SK-N-SH (cell line): ENCODE measurements at regions not wholly inside any gene's neighbourhood (a gene's known extent, or its start where the extent isn't known, plus 50 kb on each side); places are given as distances from the start of the nearest gene placed in this dataset.

Source experiments
- CTCF ChIA-PET: fragments of 300-600, 350-600 bp; formaldehyde crosslinking; extraction: SDS; loops from one replicate; lab custom pipeline; 2021; lab: Yijun Ruan, JAX
- POLR2A ChIA-PET: fragments of 350-600 bp; sonication (Branson Sonifier 250); formaldehyde crosslinking; extraction: SDS; loops from one replicate; lab custom pipeline; 2020; ENCODE audit warnings: antibody characterized with exemption, inconsistent platforms; lab: Yijun Ruan, JAX
- DNase-seq: peaks from one replicate; pipeline ENCODE4 v3.0.0; 2012
- H2AFZ ChIP-seq: fragments of 200-600 bp; sonication (generic); 2 replicates; pipeline ENCODE4 v1.8.1; 2016; ENCODE audit warnings: antibody characterized with exemption, mild to moderate bottlenecking, low read depth
- H3F3A ChIP-seq: fragments of 200-600 bp; sonication (generic); replicated peaks from 2 replicates; pipeline ENCODE3; 2016; ENCODE audit warnings: antibody characterized with exemption, mild to moderate bottlenecking; ENCODE audit not compliant: insufficient read depth
- H3K27ac ChIP-seq, 2 experiments: fragments of 200-500 bp in 1 of 2; fragments of 200-600 bp in 1 of 2; sonication (Bioruptor generic) in 1 of 2; sonication (generic), shearing (Covaris generic) in 1 of 2; 2 replicates each; pipeline versions ENCODE4 v1.5.1 to v1.6.1; 2014 to 2016; ENCODE audit warnings: low read depth in 2 of 2, inconsistent platforms in 1 of 2, low read length in 1 of 2, mild to moderate bottlenecking in 1 of 2, mixed read lengths in 1 of 2
- H3K27me3 ChIP-seq: fragments of 200-600 bp; sonication (generic), shearing (Covaris generic); 2 replicates; pipeline ENCODE4 v1.6.1; 2016; ENCODE audit warnings: mixed run types; ENCODE audit not compliant: insufficient read depth
- H3K36me3 ChIP-seq, 2 experiments: fragments of 200-500 bp in 1 of 2; fragments of 200-600 bp in 1 of 2; sonication (Bioruptor generic) in 1 of 2; sonication (generic) in 1 of 2; replicated peaks in 1 of 2; 2 replicates each; pipeline versions ENCODE3 to v1.5.1; 2014 to 2016; ENCODE audit warnings: low read length in 1 of 2, mild to moderate bottlenecking in 1 of 2; ENCODE audit not compliant: insufficient read depth in 2 of 2, control insufficient read depth in 1 of 2
- H3K4me1 ChIP-seq, 2 experiments: fragments of 200-500 bp in 1 of 2; fragments of 200-600 bp in 1 of 2; sonication (Bioruptor generic) in 1 of 2; sonication (generic), shearing (Covaris generic) in 1 of 2; 2 replicates each; pipeline versions ENCODE4 v1.5.1 to v1.6.1; 2014 to 2016; ENCODE audit warnings: low read depth in 1 of 2, low read length in 1 of 2, mixed run types in 1 of 2; ENCODE audit not compliant: insufficient read depth in 2 of 2, control insufficient read depth in 1 of 2
- H3K4me2 ChIP-seq: fragments of 200-600 bp; sonication (generic), shearing (Covaris generic); 2 replicates; pipeline ENCODE4 v1.6.1; 2017; ENCODE audit warnings: mixed run types
- H3K4me3 ChIP-seq, 2 experiments: fragments of 200-500 bp in 1 of 2; fragments of 200-600 bp in 1 of 2; sonication (Bioruptor generic) in 1 of 2; sonication (generic), shearing (Covaris generic) in 1 of 2; 2 replicates each; pipeline versions ENCODE4 v1.5.1 to v1.8.1; 2014 to 2016; ENCODE audit warnings: low read depth in 2 of 2, inconsistent platforms in 1 of 2, low read length in 1 of 2, mild to moderate bottlenecking in 1 of 2, mixed read lengths in 1 of 2, moderate library complexity in 1 of 2
- H3K79me2 ChIP-seq: fragments of 200-600 bp; sonication (generic); 2 replicates; pipeline ENCODE4 v1.8.1; 2017; ENCODE audit warnings: mild to moderate bottlenecking; ENCODE audit not compliant: insufficient read depth
- H3K9ac ChIP-seq: fragments of 200-600 bp; sonication (generic); 2 replicates; pipeline ENCODE4 v1.6.1; 2017; ENCODE audit warnings: mixed run types
- H3K9me2 ChIP-seq: fragments of 200-600 bp; sonication (generic); 2 replicates; pipeline ENCODE4 v1.6.1; 2017; ENCODE audit warnings: mixed run types
- H3K9me3 ChIP-seq: fragments of 200-600 bp; sonication (generic); 2 replicates; pipeline ENCODE4 v1.6.1; 2017; ENCODE audit warnings: mixed run types, mild to moderate bottlenecking, moderate library complexity
- H4K20me1 ChIP-seq: fragments of 200-600 bp; sonication (generic); 2 replicates; pipeline ENCODE4 v1.6.1; 2017; ENCODE audit warnings: mild to moderate bottlenecking, mixed run types; ENCODE audit not compliant: insufficient read depth
- ELF1 ChIP-seq: IDR thresholded peaks from 2 replicates; pipeline ENCODE4 v1.4.0; 2012
- EP300 ChIP-seq, 2 experiments: IDR thresholded peaks; 2 replicates each; pipeline versions ENCODE4 v1.4.0 to v1.6.1; 2012; ENCODE audit warnings: borderline replicate concordance in 1 of 2, low read depth in 1 of 2, low read length in 1 of 2
- EZH2phosphoT487 ChIP-seq: fragments of 200-600 bp; sonication (generic); IDR thresholded peaks from 2 replicates; pipeline ENCODE4 v1.6.1; 2017; ENCODE audit warnings: low read depth, mixed run types, mild to moderate bottlenecking, antibody characterized with exemption, moderate library complexity, borderline replicate concordance
- FOXJ3 ChIP-seq: sonication (generic); formaldehyde crosslinking; IDR thresholded peaks from 2 replicates; pipeline ENCODE4 v1.5.1; 2020; ENCODE audit warnings: mild to moderate bottlenecking, missing genetic modification reagents
- GABPA ChIP-seq: IDR thresholded peaks from 2 replicates; pipeline ENCODE4 v1.4.0; 2012; ENCODE audit warnings: low read depth, mild to moderate bottlenecking
- GATA2 ChIP-seq: sonication (generic); formaldehyde crosslinking; IDR thresholded peaks from 2 replicates; pipeline ENCODE4 v1.5.0; 2020; ENCODE audit warnings: mild to moderate bottlenecking, missing genetic modification reagents
- JUND ChIP-seq: IDR thresholded peaks from 2 replicates; pipeline ENCODE4 v1.4.0; 2012
- MAX ChIP-seq: IDR thresholded peaks from 2 replicates; pipeline ENCODE4 v1.4.0; 2012; ENCODE audit warnings: low read depth
- MEF2A ChIP-seq: IDR thresholded peaks from 2 replicates; pipeline ENCODE4 v1.4.0; 2012; ENCODE audit warnings: low read depth, borderline replicate concordance
- MXI1 ChIP-seq: IDR thresholded peaks from 2 replicates; pipeline ENCODE4 v1.6.1; 2012; ENCODE audit warnings: mild to moderate bottlenecking, low read depth, low read length, improper control_type of control experiment
- NFIC ChIP-seq: IDR thresholded peaks from 2 replicates; pipeline ENCODE4 v1.4.0; 2012; ENCODE audit warnings: borderline replicate concordance
- PBX3 ChIP-seq: IDR thresholded peaks from 2 replicates; pipeline ENCODE4; 2012
- RAD21 ChIP-seq: IDR thresholded peaks from 2 replicates; pipeline ENCODE4 v1.6.1; 2012; ENCODE audit warnings: mild to moderate bottlenecking, low read length
- RCOR1 ChIP-seq: fragments of 150-350 bp; IDR thresholded peaks from 2 replicates; pipeline ENCODE4 v1.6.1; 2017; ENCODE audit warnings: antibody characterized with exemption, low read length
- SMC3 ChIP-seq: IDR thresholded peaks from 2 replicates; pipeline ENCODE4 v1.6.1; 2012; ENCODE audit warnings: low read depth, low read length, improper control_type of control experiment
- TAF1 ChIP-seq: IDR thresholded peaks from 2 replicates; pipeline ENCODE4 v1.6.1; 2012; ENCODE audit warnings: low read depth, mild to moderate bottlenecking, low read length, moderate library complexity, borderline replicate concordance
- TCF12 ChIP-seq: IDR thresholded peaks from 2 replicates; pipeline ENCODE4 v1.4.0; 2012
- USF1 ChIP-seq: IDR thresholded peaks from 2 replicates; pipeline ENCODE4 v1.4.0; 2012; ENCODE audit warnings: low read depth, borderline replicate concordance
- USF2 ChIP-seq: fragments of 150-350 bp; IDR thresholded peaks from 2 replicates; pipeline ENCODE4 v1.6.1; 2017; ENCODE audit warnings: antibody characterized with exemption, low read length, low read depth, borderline replicate concordance
- YY1 ChIP-seq: IDR thresholded peaks from 2 replicates; pipeline ENCODE4 v1.4.0; 2012; ENCODE audit warnings: low read depth, mild to moderate bottlenecking
- WGBS: methylation state at CpG from one replicate; pipeline ENCODE4 v1.1.6; 2017; ENCODE audit warnings: low lambda C conversion rate; 5-methylcytosine and 5-hydroxymethylcytosine counted together

- Histone ChIP-seq H3K9me3 (no peaks in the 10 kb centered on the region), H3K4me2 (no peak overlapping the region), H3K27me3 (no peaks in the 10 kb centered on the region), H3K27ac (peak overlapping the region in 1 of 2 experiments; percentile 56; a peak in 2 of 4 replicates), H3K79me2 (no peaks in the 10 kb centered on the region), H3K9me2 (no peaks in the 10 kb centered on the region), H3K4me3 (no peak overlapping the region), H3F3A (no peaks in the 10 kb centered on the region), H4K20me1 (no peaks in the 10 kb centered on the region), H3K36me3 (no peaks in the 10 kb centered on the region), H2AFZ (no peak overlapping the region), H3K4me1 (peaks cover 0 to 2% of the 10 kb centered on the region in 2 experiments; a peak in 1 of 4 replicates), H3K9ac (no peak overlapping the region)
- ChIA-PET CTCF (interaction anchor here (1.2 to 1.6 kb wide), 2 partner anchors 69 to 117 kb away, joined by 3 read pairs; no protein-coding TSS in a partner anchor), POLR2A (no interaction called here)
- no peak for DNase-seq
- TF ChIP-seq GATA2 (no peak), TCF12 (no peak), GABPA (no peak), EZH2phosphoT487 (no peak), ELF1 (no peak), TAF1 (no peak), SMC3 (no peak), USF1 (no peak), JUND (no peak), RAD21 (no peak), MAX (no peak), MEF2A (no peak), RCOR1 (no peak), PBX3 (no peak), EP300 (IDR thresholded peaks at IDR 0.05; ENCODE audit: borderline replicate concordance in 1 of 2, low read depth in 1 of 2, low read length in 1 of 2) (no peak), USF2 (no peak), MXI1 (no peak), YY1 (no peak), FOXJ3 (CRISPR knock-in tag) (no peak), NFIC (no peak)
- 32% methylated on average over 2 of the region's 2 CpGs for WGBS
Observed at GRCh38 chr1:187168297-187168696, 339.5 kb downstream of the PLA2G4A start.
